Lower leg skin (tissue), 3 donors: ENCODE measurements at regions not wholly inside any gene's neighbourhood (a gene's known extent, or its start where the extent isn't known, plus 50 kb on each side); places are given as distances from the start of the nearest gene placed in this dataset.

Experiments used
- CTCF ChIP-seq, 3 donors: fragments of 450-650 bp; IDR thresholded peaks; one replicate each; pipeline ENCODE4 v1.5.1; 2016; ENCODE audit warnings: antibody characterized with exemption in 3 of 3, mild to moderate bottlenecking in 3 of 3, moderate library complexity in 2 of 3
- POLR2A ChIP-seq, 2 donors: fragments of 450-650 bp; IDR thresholded peaks; one replicate each; pipeline ENCODE4 v1.6.1; 2016 to 2017; ENCODE audit warnings: antibody characterized with exemption in 2 of 2, mild to moderate bottlenecking in 1 of 2, moderate library complexity in 1 of 2

- no peak for TF ChIP-seq CTCF (IDR thresholded peaks at IDR 0.05)
- TF ChIP-seq POLR2A (IDR thresholded peaks at IDR 0.05), result no peak
These were observed 554.8 kb upstream of the PABPC4L start for GRCh38 chr4:134756421-134756820.
